SU-DHL-6 (cell line): ENCODE measurements at regions not wholly inside any gene's neighbourhood (a gene's known extent, or its start where the extent isn't known, plus 50 kb on each side); places are given as distances from the start of the nearest gene placed in this dataset.

ENCODE experiments used
- H2AFZ ChIP-seq: fragments of 200-600 bp; sonication (generic); 2 replicates; pipeline ENCODE4 v1.6.1; 2014; ENCODE audit warnings: low read depth, mild to moderate bottlenecking, moderate library complexity, mixed read lengths, antibody characterized with exemption, low read length; ENCODE audit not compliant: severe bottlenecking
- H3F3A ChIP-seq: fragments of 200-600 bp; shearing (Covaris generic); 2 replicates; pipeline ENCODE4 v1.6.0; 2016; ENCODE audit warnings: antibody characterized with exemption, mild to moderate bottlenecking; ENCODE audit not compliant: insufficient read depth
- H3K27ac ChIP-seq: fragments of 200-600 bp; sonication (generic); 2 replicates; pipeline ENCODE4 v1.5.1; 2016; ENCODE audit warnings: low read depth, mild to moderate bottlenecking, low read length, moderate library complexity, mixed read lengths
- H3K27me3 ChIP-seq: fragments of 200-600 bp; sonication (generic), shearing (Covaris generic); 2 replicates; pipeline ENCODE4 v1.6.0; 2014; ENCODE audit warnings: mild to moderate bottlenecking, low read length
- H3K36me3 ChIP-seq: fragments of 200-600 bp; sonication (generic); 2 replicates; pipeline ENCODE4 v1.6.1; 2014; ENCODE audit warnings: mild to moderate bottlenecking, low read length, mixed read lengths
- H3K4me2 ChIP-seq: fragments of 300-600, 200-600 bp; shearing (Covaris generic), sonication (generic); 2 replicates; pipeline ENCODE4 v1.6.0; 2014; ENCODE audit warnings: low read length, low read depth, mild to moderate bottlenecking; ENCODE audit not compliant: poor library complexity, severe bottlenecking
- H3K4me3 ChIP-seq: fragments of 200-600 bp; sonication (generic); 2 replicates; pipeline ENCODE4 v1.5.1; 2014; ENCODE audit warnings: antibody characterized with exemption, low read length, mild to moderate bottlenecking, mixed read lengths; ENCODE audit not compliant: insufficient read depth, poor library complexity, severe bottlenecking
- H3K79me2 ChIP-seq: fragments of 200-600 bp; sonication (generic); 2 replicates; pipeline ENCODE4 v1.6.1; 2014; ENCODE audit warnings: mild to moderate bottlenecking, low read length, moderate library complexity; ENCODE audit not compliant: insufficient read depth
- H3K9ac ChIP-seq: fragments of 200-600 bp; sonication (generic); 2 replicates; pipeline ENCODE4 v1.7.0; 2014; ENCODE audit warnings: mild to moderate bottlenecking, low read length
- H3K9me2 ChIP-seq: fragments of 200-600 bp; sonication (generic); replicated peaks from 2 replicates; pipeline ENCODE4 v1.6.1; 2014; ENCODE audit warnings: low read length; ENCODE audit not compliant: insufficient read depth
- H3K9me3 ChIP-seq: fragments of 200-600 bp; sonication (generic); 2 replicates; pipeline ENCODE4 v1.6.1; 2014; ENCODE audit warnings: low read length, mixed read lengths; ENCODE audit not compliant: insufficient read depth
- H4K20me1 ChIP-seq: fragments of 200-600 bp; sonication (generic); 2 replicates; pipeline ENCODE4 v1.6.1; 2014; ENCODE audit warnings: low read depth, mild to moderate bottlenecking, antibody characterized with exemption, low read length, moderate library complexity, mixed read lengths
- EZH2phosphoT487 ChIP-seq: fragments of 200-600 bp; sonication (generic), shearing (Covaris generic); conservative IDR thresholded peaks from 2 replicates; pipeline ENCODE4 v1.6.1; 2018; ENCODE audit warnings: mild to moderate bottlenecking, antibody characterized with exemption, low read length, moderate library complexity, mixed read lengths
- TF ChIP-seq, protein P1 (sequence below): fragments of 200-600 bp; sonication (generic); IDR thresholded peaks from one replicate; pipeline ENCODE4 v1.5.1; 2017; ENCODE audit warnings: antibody characterized with exemption, mild to moderate bottlenecking, low read length, moderate library complexity; ENCODE audit not compliant: insufficient read depth, poor library complexity, severe bottlenecking

DNA sequence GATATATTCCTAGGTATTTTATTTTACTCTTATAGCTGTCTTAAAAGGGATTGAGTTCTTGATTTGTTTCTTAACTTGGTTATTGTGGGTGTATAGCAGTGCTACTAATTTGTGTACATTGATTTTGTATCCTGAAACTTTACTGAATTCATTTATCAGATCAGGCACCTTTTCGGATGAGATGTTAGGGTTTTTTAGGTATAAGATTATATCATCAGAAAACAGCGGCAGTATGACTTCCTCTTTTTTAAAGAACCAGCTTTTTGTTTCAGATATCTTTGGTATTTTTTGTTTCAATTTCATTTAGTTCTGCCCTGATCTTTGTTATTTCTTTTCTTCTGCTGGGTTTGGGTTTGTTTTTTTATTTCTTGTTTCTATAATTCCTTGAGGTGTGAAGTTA, 382.4 kb upstream of the ADGRB3 start:
- H3K9me3 ChIP-seq: 0 out of 2 replicates have a peak, but pooled peaks cover 6% of the 10 kb centered on the region
- no peak overlapping the region for H3K4me3 ChIP-seq
- TF ChIP-seq EZH2phosphoT487: no peak
- TF ChIP-seq, protein P1, sequence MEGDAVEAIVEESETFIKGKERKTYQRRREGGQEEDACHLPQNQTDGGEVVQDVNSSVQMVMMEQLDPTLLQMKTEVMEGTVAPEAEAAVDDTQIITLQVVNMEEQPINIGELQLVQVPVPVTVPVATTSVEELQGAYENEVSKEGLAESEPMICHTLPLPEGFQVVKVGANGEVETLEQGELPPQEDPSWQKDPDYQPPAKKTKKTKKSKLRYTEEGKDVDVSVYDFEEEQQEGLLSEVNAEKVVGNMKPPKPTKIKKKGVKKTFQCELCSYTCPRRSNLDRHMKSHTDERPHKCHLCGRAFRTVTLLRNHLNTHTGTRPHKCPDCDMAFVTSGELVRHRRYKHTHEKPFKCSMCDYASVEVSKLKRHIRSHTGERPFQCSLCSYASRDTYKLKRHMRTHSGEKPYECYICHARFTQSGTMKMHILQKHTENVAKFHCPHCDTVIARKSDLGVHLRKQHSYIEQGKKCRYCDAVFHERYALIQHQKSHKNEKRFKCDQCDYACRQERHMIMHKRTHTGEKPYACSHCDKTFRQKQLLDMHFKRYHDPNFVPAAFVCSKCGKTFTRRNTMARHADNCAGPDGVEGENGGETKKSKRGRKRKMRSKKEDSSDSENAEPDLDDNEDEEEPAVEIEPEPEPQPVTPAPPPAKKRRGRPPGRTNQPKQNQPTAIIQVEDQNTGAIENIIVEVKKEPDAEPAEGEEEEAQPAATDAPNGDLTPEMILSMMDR: no peak
- H3K9me2 ChIP-seq: no peaks in the 10 kb centered on the region
- H3K79me2 ChIP-seq: no peaks in the 10 kb centered on the region
- peak overlapping the region; percentile 10 for H3K4me2 ChIP-seq
- H3K27ac ChIP-seq: no peak overlapping the region
- peak overlapping the region; percentile 24 for H2AFZ ChIP-seq
- no peaks in the 10 kb centered on the region for H3K27me3 ChIP-seq
- H3K9ac ChIP-seq: no peak overlapping the region
- no peaks in the 10 kb centered on the region for H3F3A ChIP-seq
- no peaks in the 10 kb centered on the region for H3K36me3 ChIP-seq
- no peaks in the 10 kb centered on the region for H4K20me1 ChIP-seq

DNA sequence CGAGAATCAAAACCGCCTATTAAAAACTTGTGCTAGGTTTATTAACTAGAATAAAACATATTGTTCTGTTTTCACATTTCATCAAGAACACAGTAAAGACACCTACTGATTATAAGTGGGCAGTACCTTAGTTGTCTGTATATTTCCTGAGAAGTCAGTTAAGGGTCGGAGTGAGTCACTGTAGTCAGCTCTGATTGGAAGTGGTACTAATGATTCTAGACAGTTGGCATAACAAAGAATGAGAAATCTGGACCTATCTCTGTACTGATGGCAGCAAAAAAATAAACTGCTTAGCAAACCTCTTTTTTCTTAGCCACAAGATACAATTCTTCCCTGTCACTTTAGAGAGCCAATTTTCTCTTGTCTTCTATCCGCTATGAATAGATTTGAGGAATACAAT, 387.3 kb upstream of the ADGRB3 start:
- H3K9me3 ChIP-seq: no peaks in the 10 kb centered on the region
- H3K27me3 ChIP-seq: no peaks in the 10 kb centered on the region
- H2AFZ ChIP-seq: no peak overlapping the region
- no peak overlapping the region for H3K4me2 ChIP-seq
- H3K9me2 ChIP-seq: no peaks in the 10 kb centered on the region
- no peaks in the 10 kb centered on the region for H3K36me3 ChIP-seq
- no peak overlapping the region for H3K9ac ChIP-seq
- TF ChIP-seq EZH2phosphoT487: no peak
- TF ChIP-seq, protein P1: no peak
- no peaks in the 10 kb centered on the region for H3F3A ChIP-seq
- H3K27ac ChIP-seq: no peak overlapping the region
- H4K20me1 ChIP-seq: no peaks in the 10 kb centered on the region
- H3K4me3 ChIP-seq: no peak overlapping the region
- H3K79me2 ChIP-seq: no peaks in the 10 kb centered on the region

DNA sequence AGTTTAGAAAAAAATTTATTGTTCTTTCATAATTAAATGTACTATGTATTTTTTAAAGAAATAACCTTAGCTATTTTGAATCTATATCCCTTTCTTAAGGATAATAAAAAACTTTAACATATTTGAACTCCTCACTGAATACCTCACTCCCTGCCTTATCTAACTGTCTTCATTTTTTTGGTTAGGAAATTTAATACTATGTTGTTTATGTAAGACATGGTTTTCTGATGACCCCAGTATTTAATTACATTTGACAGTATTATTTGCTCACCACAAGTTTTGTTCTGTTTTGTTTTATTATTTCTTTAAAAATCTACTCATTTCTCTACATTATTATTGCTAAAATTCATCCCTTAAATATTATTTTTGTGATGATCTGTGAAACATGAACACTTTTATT, 394.4 kb upstream of the ADGRB3 start:
- TF ChIP-seq, protein P1: no peak
- TF ChIP-seq EZH2phosphoT487: no peak
- Histone ChIP-seq H3K4me3 (no peak overlapping the region), H3K79me2 (no peaks in the 10 kb centered on the region), H3K9me2 (no peaks in the 10 kb centered on the region), H3K27ac (no peak overlapping the region), H3K9me3 (no peaks in the 10 kb centered on the region), H2AFZ (no peak overlapping the region), H3F3A (no peaks in the 10 kb centered on the region), H3K9ac (no peak overlapping the region), H3K27me3 (no peaks in the 10 kb centered on the region), H3K4me2 (no peak overlapping the region), H4K20me1 (no peaks in the 10 kb centered on the region), H3K36me3 (no peaks in the 10 kb centered on the region)
